Keratinocyte (primary cell): ENCODE measurements at regions not wholly inside any gene's neighbourhood (a gene's known extent, or its start where the extent isn't known, plus 50 kb on each side); places are given as distances from the start of the nearest gene placed in this dataset.

Experiments used
- CTCF ChIP-seq, 3 experiments: IDR thresholded peaks in 1 of 3; conservative IDR thresholded peaks in 1 of 3; optimal IDR thresholded peaks in 1 of 3; 2 replicates in 2 of 3; 3 replicates in 1 of 3; pipeline versions ENCODE3 to v1.5.1; 2011; ENCODE audit warnings: low read length in 3 of 3, mild to moderate bottlenecking in 3 of 3, moderate library complexity in 2 of 3, control low read depth in 1 of 3, inconsistent platforms in 1 of 3; ENCODE audit not compliant: insufficient read depth in 2 of 3; ENCODE audit errors: extremely low read depth in 1 of 3
- EZH2 ChIP-seq: IDR thresholded peaks from one replicate; pipeline ENCODE4 v1.6.1; 2012; ENCODE audit warnings: inconsistent platforms, mild to moderate bottlenecking, low read length, moderate library complexity

GRCh38 chr4:54902976-54903375 is 222.4 kb downstream of the KDR start:
- TF ChIP-seq CTCF (optimal IDR thresholded peaks at IDR 0.05 in 1 of 3, IDR thresholded peaks at IDR 0.05 in 1 of 3, conservative IDR thresholded peaks at IDR 0.05 in 1 of 3; ENCODE audit: extremely low read depth in 1 of 3, insufficient read depth in 2 of 3, low read length in 3 of 3) (no peak), EZH2 (no peak)
